H9 (cell line): ENCODE measurements at regions not wholly inside any gene's neighbourhood (a gene's known extent, or its start where the extent isn't known, plus 50 kb on each side); places are given as distances from the start of the nearest gene placed in this dataset.

Source experiments
- DNase-seq: peaks from one replicate; pipeline ENCODE4 v3.0.0-alpha.2; 2017
- H2AFZ ChIP-seq: one replicate; pipeline ENCODE4 v1.6.1; 2013; ENCODE audit warnings: mild to moderate bottlenecking, low read length, control low read depth, moderate library complexity
- H2AK5ac ChIP-seq: 2 replicates; pipeline ENCODE4 v1.6.1; 2013; ENCODE audit warnings: low read length, control low read depth, mixed read lengths; ENCODE audit not compliant: insufficient read length
- H2BK120ac ChIP-seq: one replicate; pipeline ENCODE4 v1.6.1; 2013; ENCODE audit warnings: low read depth, mild to moderate bottlenecking, low read length, control low read depth, inconsistent platforms; ENCODE audit not compliant: poor library complexity, severe bottlenecking
- H2BK12ac ChIP-seq: 2 replicates; pipeline ENCODE4 v1.6.1; 2013; ENCODE audit warnings: low read length, control low read depth, mixed read lengths, low read depth; ENCODE audit not compliant: insufficient read length
- H2BK15ac ChIP-seq: 2 replicates; pipeline ENCODE4 v1.6.1; 2013; ENCODE audit warnings: low read depth, low read length, control low read depth
- H2BK20ac ChIP-seq: one replicate; pipeline ENCODE4 v1.6.1; 2013; ENCODE audit warnings: low read depth, mild to moderate bottlenecking, low read length, control low read depth, inconsistent platforms; ENCODE audit not compliant: poor library complexity, severe bottlenecking
- H2BK5ac ChIP-seq: 2 replicates; pipeline ENCODE4 v1.6.1; 2013; ENCODE audit warnings: low read length, control low read depth, mixed read lengths; ENCODE audit not compliant: insufficient read length
- H3K14ac ChIP-seq: 2 replicates; pipeline ENCODE4 v1.6.1; 2013; ENCODE audit warnings: low read length, control low read depth; ENCODE audit not compliant: insufficient read depth
- H3K18ac ChIP-seq: 2 replicates; pipeline ENCODE4 v1.6.1; 2013; ENCODE audit warnings: low read depth, mild to moderate bottlenecking, mixed read lengths, low read length, control low read depth; ENCODE audit not compliant: insufficient read length
- H3K23ac ChIP-seq: 2 replicates; pipeline ENCODE4 v1.6.1; 2013; ENCODE audit warnings: low read length, control low read depth, mixed read lengths, low read depth; ENCODE audit not compliant: insufficient read length
- H3K23me2 ChIP-seq: 2 replicates; pipeline ENCODE4 v1.6.1; 2013; ENCODE audit warnings: low read depth, mild to moderate bottlenecking, mixed read lengths, low read length, control low read depth; ENCODE audit not compliant: insufficient read length, poor library complexity, severe bottlenecking
- H3K27ac ChIP-seq: 2 replicates; pipeline ENCODE4 v1.5.1; 2013; ENCODE audit warnings: low read length, control low read depth, mixed read lengths, low read depth; ENCODE audit not compliant: insufficient read length
- H3K27me3 ChIP-seq: 2 replicates; pipeline ENCODE4 v1.6.1; 2013; ENCODE audit warnings: low read length, control low read depth, inconsistent platforms; ENCODE audit not compliant: insufficient read depth
- H3K4ac ChIP-seq: 2 replicates; pipeline ENCODE4 v1.6.1; 2013; ENCODE audit warnings: low read depth, mild to moderate bottlenecking, control low read depth, inconsistent platforms, low read length, moderate library complexity
- H3K4me1 ChIP-seq: 2 replicates; pipeline ENCODE4 v1.6.1; 2013; ENCODE audit warnings: low read length, control low read depth, inconsistent platforms; ENCODE audit not compliant: insufficient read depth
- H3K4me2 ChIP-seq: 2 replicates; pipeline ENCODE4 v1.6.1; 2013; ENCODE audit warnings: low read length, control low read depth, mixed read lengths; ENCODE audit not compliant: insufficient read length, insufficient read depth
- H3K56ac ChIP-seq: 2 replicates; pipeline ENCODE4 v1.6.1; 2013; ENCODE audit warnings: low read depth, mild to moderate bottlenecking, mixed read lengths, low read length, control low read depth; ENCODE audit not compliant: insufficient read length
- H3K79me1 ChIP-seq: 2 replicates; pipeline ENCODE4 v1.6.1; 2013; ENCODE audit warnings: low read depth, mild to moderate bottlenecking, moderate library complexity, low read length, control low read depth, inconsistent platforms; ENCODE audit not compliant: insufficient read depth, poor library complexity, severe bottlenecking
- H3K79me2 ChIP-seq: 2 replicates; pipeline ENCODE4 v1.6.1; 2013; ENCODE audit warnings: low read length, control low read depth, inconsistent platforms; ENCODE audit not compliant: insufficient read depth
- H3K9ac ChIP-seq: 2 replicates; pipeline ENCODE4 v1.6.1; 2013; ENCODE audit warnings: low read length, control low read depth, mixed read lengths; ENCODE audit not compliant: insufficient read length; ENCODE audit errors: extremely low read depth
- H3K9me3 ChIP-seq: one replicate; pipeline ENCODE4 v1.6.1; 2013; ENCODE audit warnings: low read depth, low read length, inconsistent platforms; ENCODE audit not compliant: control insufficient read depth
- H3T11ph ChIP-seq: one replicate; pipeline ENCODE4 v1.6.1; 2013; ENCODE audit warnings: mild to moderate bottlenecking, low read length, control low read depth, inconsistent platforms
- H4K20me1 ChIP-seq: one replicate; pipeline ENCODE4 v1.6.1; 2013; ENCODE audit not compliant: control insufficient read depth, insufficient read length, insufficient read depth
- H4K5ac ChIP-seq: 2 replicates; pipeline ENCODE4 v1.6.1; 2013; ENCODE audit warnings: low read depth, mild to moderate bottlenecking, mixed read lengths, low read length, control low read depth; ENCODE audit not compliant: insufficient read length
- H4K8ac ChIP-seq: replicated peaks from 2 replicates; pipeline ENCODE4 v1.6.1; 2013; ENCODE audit warnings: low read length, control low read depth, mixed read lengths, low read depth; ENCODE audit not compliant: insufficient read length
- H4K91ac ChIP-seq: 2 replicates; pipeline ENCODE4 v1.6.1; 2013; ENCODE audit warnings: low read depth, mild to moderate bottlenecking, moderate library complexity, mixed read lengths, low read length, control low read depth; ENCODE audit not compliant: insufficient read length
- H3K27ac Mint-ChIP-seq, 3 experiments: 2 replicates in 2 of 3; 3 replicates in 1 of 3; pipeline ENCODE4 v1.8.0; 2020 to 2021; ENCODE audit warnings: mixed read lengths in 3 of 3, mild to moderate bottlenecking in 1 of 3, moderate library complexity in 1 of 3
- H3K27me3 Mint-ChIP-seq: 2 replicates; pipeline ENCODE4 v1.8.0; 2021; ENCODE audit warnings: low read depth, mild to moderate bottlenecking, moderate library complexity, mixed read lengths
- H3K36me3 Mint-ChIP-seq, 3 experiments: 2 replicates in 2 of 3; 3 replicates in 1 of 3; pipeline ENCODE4 v1.8.0; 2020 to 2021; ENCODE audit warnings: low read depth in 3 of 3, mixed read lengths in 3 of 3; ENCODE audit not compliant: insufficient read depth in 1 of 3
- H3K4me1 Mint-ChIP-seq, 2 experiments: 2 replicates each; pipeline ENCODE4 v1.8.0; 2020; ENCODE audit warnings: mixed read lengths in 2 of 2
- H3K4me3 Mint-ChIP-seq, 2 experiments: 2 replicates in 1 of 2; 3 replicates in 1 of 2; pipeline ENCODE4 v1.8.0; 2020 to 2021; ENCODE audit warnings: mild to moderate bottlenecking in 2 of 2, mixed read lengths in 2 of 2, moderate library complexity in 1 of 2
- H3K9me3 Mint-ChIP-seq, 2 experiments: 2 replicates in 1 of 2; 3 replicates in 1 of 2; pipeline ENCODE4 v1.8.0; 2020; ENCODE audit warnings: mild to moderate bottlenecking in 2 of 2, mixed read lengths in 2 of 2, moderate library complexity in 1 of 2
- CTCF ChIP-seq: fragments of 200-600 bp; sonication (generic); conservative IDR thresholded peaks from 3 replicates; pipeline ENCODE4 v1.8.0; 2021; ENCODE audit warnings: antibody characterized with exemption, mild to moderate bottlenecking
- WGBS: extraction: QIAGEN DNeasy Blood & Tissue Kit; methylation state at CpG from one replicate; pipeline ENCODE4 v1.1.7; 2013; ENCODE audit warnings: missing lambda C conversion rate, low lambda C conversion rate, mixed read lengths; ENCODE audit not compliant: insufficient read length; ENCODE audit errors: extremely low coverage; 5-methylcytosine and 5-hydroxymethylcytosine counted together

- Mint-ChIP-seq H3K4me3 (no peak overlapping the region), H3K27me3 (peaks cover 1% of the 10 kb centered on the region; the same call in 1 of the 2 replicates), H3K9me3 (no peaks in the 10 kb centered on the region; a peak in 1 of 5 replicates), H3K36me3 (no peaks in the 10 kb centered on the region), H3K27ac (no peak overlapping the region), H3K4me1 (peaks cover 7 to 11% of the 10 kb centered on the region in 2 experiments)
- Histone ChIP-seq H2AK5ac (no peak overlapping the region), H3K27ac (no peak overlapping the region), H2BK12ac (no peak overlapping the region), H3K9me3 (no peaks in the 10 kb centered on the region), H3K18ac (no peak overlapping the region), H3K79me1 (no peaks in the 10 kb centered on the region), H3K4me2 (no peak overlapping the region), H3K56ac (no peak overlapping the region), H2BK120ac (no peak overlapping the region), H3K79me2 (no peaks in the 10 kb centered on the region), H3T11ph (no peak overlapping the region), H2BK15ac (no peak overlapping the region; the same call in 1 of the 2 replicates), H3K4ac (no peak overlapping the region), H3K27me3 (no peaks in the 10 kb centered on the region), H3K14ac (no peak overlapping the region), H2AFZ (no peak overlapping the region), H4K5ac (no peak overlapping the region), H4K20me1 (no peaks in the 10 kb centered on the region), H3K9ac (no peak overlapping the region), H4K8ac (no peak overlapping the region), H3K23ac (no peak overlapping the region), H4K91ac (no peak overlapping the region), H3K4me1 (no peaks in the 10 kb centered on the region), H3K23me2 (no peaks in the 10 kb centered on the region), H2BK5ac (no peak overlapping the region), H2BK20ac (no peak overlapping the region)
- WGBS: no CpG with 5 or more reads among the region's 6 CpGs
- no peak for TF ChIP-seq CTCF
- no peak for DNase-seq
Observed at GRCh38 chr7:18153183-18153748, 125.6 kb upstream of the PRPS1L1 start.
